ENCODE measurements at regions not wholly inside any gene's neighbourhood (a gene's known extent, or its start where the extent isn't known, plus 50 kb on each side); places are given as distances from the start of the nearest gene placed in this dataset.

DNA sequence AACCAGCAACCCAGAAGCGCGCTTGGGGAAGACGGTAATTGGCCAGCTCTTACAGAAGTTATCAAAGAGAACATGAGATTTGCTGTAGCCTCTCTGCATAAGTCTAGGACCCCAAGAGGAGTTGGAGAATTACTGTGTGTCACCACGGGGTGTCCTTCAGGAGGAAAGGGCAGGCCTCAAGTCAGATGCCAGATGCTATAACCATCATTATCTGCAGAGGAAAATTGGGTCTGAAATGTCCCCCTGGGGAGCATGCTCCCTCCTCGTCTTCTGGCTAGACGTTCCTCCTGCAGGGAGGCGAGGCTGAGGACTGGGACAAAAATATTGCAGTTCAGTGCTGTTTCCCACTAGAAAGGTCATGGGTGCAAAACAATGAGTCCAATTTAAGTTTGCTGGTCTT, 380.5 kb upstream of the CFAP20DC start:
- no peak for TF ChIP-seq FOXM1 (IDR thresholded peaks at IDR 0.05; ENCODE audit: borderline replicate concordance)
- TF ChIP-seq ZNF384 (IDR thresholded peaks at IDR 0.05): no peak
- TF ChIP-seq ELF4 (IDR thresholded peaks at IDR 0.05): no peak
- TF ChIP-seq SUZ12 (IDR thresholded peaks at IDR 0.05): no peak
- no peak for TF ChIP-seq FOXA1 (IDR thresholded peaks at IDR 0.05)
- TF ChIP-seq SP1 (IDR thresholded peaks at IDR 0.05): no peak
- TF ChIP-seq, protein P1, sequence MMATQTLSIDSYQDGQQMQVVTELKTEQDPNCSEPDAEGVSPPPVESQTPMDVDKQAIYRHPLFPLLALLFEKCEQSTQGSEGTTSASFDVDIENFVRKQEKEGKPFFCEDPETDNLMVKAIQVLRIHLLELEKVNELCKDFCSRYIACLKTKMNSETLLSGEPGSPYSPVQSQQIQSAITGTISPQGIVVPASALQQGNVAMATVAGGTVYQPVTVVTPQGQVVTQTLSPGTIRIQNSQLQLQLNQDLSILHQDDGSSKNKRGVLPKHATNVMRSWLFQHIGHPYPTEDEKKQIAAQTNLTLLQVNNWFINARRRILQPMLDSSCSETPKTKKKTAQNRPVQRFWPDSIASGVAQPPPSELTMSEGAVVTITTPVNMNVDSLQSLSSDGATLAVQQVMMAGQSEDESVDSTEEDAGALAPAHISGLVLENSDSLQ (IDR thresholded peaks at IDR 0.05): no peak
